MM.1S (cell line): ENCODE measurements at regions not wholly inside any gene's neighbourhood (a gene's known extent, or its start where the extent isn't known, plus 50 kb on each side); places are given as distances from the start of the nearest gene placed in this dataset.

Experiments used
- DNase-seq: peaks from one replicate; pipeline ENCODE4 v3.0.0-alpha.2; 2015
- H2AFZ ChIP-seq: fragments of 300-600 bp; sonication (generic); 2 replicates; pipeline ENCODE4 v1.6.0; 2016; ENCODE audit warnings: antibody characterized with exemption, low read length
- H3F3A ChIP-seq: fragments of 300-600 bp; sonication (generic); 2 replicates; pipeline ENCODE4 v1.6.1; 2016; ENCODE audit warnings: mild to moderate bottlenecking, antibody characterized with exemption, low read length, moderate library complexity, mixed read lengths; ENCODE audit not compliant: insufficient read depth
- H3K27ac ChIP-seq: fragments of 300-600 bp; sonication (generic); 2 replicates; pipeline ENCODE4 v1.5.1; 2016; ENCODE audit warnings: mild to moderate bottlenecking, low read length
- H3K27me3 ChIP-seq: fragments of 300-600 bp; sonication (generic); replicated peaks from 2 replicates; pipeline ENCODE4 v1.6.0; 2016; ENCODE audit warnings: low read length; ENCODE audit not compliant: insufficient read depth
- H3K36me3 ChIP-seq: fragments of 300-600 bp; sonication (generic); replicated peaks from 2 replicates; pipeline ENCODE4 v1.6.1; 2016; ENCODE audit warnings: mild to moderate bottlenecking, low read length, mixed read lengths; ENCODE audit not compliant: insufficient read depth
- H3K4me1 ChIP-seq: fragments of 300-600 bp; sonication (generic); 2 replicates; pipeline ENCODE4 v1.6.1; 2016; ENCODE audit warnings: low read length, mixed read lengths
- H3K4me2 ChIP-seq: fragments of 300-600 bp; sonication (generic); 2 replicates; pipeline ENCODE4 v1.6.0; 2016; ENCODE audit warnings: low read depth, low read length
- H3K4me3 ChIP-seq: fragments of 300-600 bp; sonication (generic); 2 replicates; pipeline ENCODE4 v1.5.1; 2016; ENCODE audit warnings: low read length, mixed read lengths
- H3K79me2 ChIP-seq: fragments of 300-600 bp; sonication (generic); 2 replicates; pipeline ENCODE4 v1.6.1; 2016; ENCODE audit warnings: mixed run types, low read length, mixed read lengths
- H3K9ac ChIP-seq: fragments of 300-600 bp; sonication (generic); 2 replicates; pipeline ENCODE4 v1.6.1; 2016; ENCODE audit warnings: low read length, mixed read lengths
- H3K9me2 ChIP-seq: fragments of 300-600 bp; sonication (generic); replicated peaks from 2 replicates; pipeline ENCODE4 v1.6.1; 2016; ENCODE audit warnings: mild to moderate bottlenecking, low read length, mixed read lengths; ENCODE audit not compliant: insufficient read depth
- H3K9me3 ChIP-seq: fragments of 300-600 bp; sonication (generic); replicated peaks from 2 replicates; pipeline ENCODE4 v1.6.1; 2016; ENCODE audit warnings: mild to moderate bottlenecking, low read length, mixed read lengths; ENCODE audit not compliant: insufficient read depth
- H4K20me1 ChIP-seq: fragments of 300-600 bp; sonication (generic); 2 replicates; pipeline ENCODE4 v1.6.1; 2016; ENCODE audit warnings: mild to moderate bottlenecking, low read length, moderate library complexity, mixed read lengths; ENCODE audit not compliant: insufficient read depth
- CTCF ChIP-seq: fragments of 300-600 bp; sonication (generic); IDR thresholded peaks from 2 replicates; pipeline ENCODE4 v1.5.1; 2016; ENCODE audit warnings: antibody characterized with exemption, low read length, mixed read lengths
- EZH2 ChIP-seq: fragments of 300-600 bp; sonication (generic); optimal IDR thresholded peaks from 2 replicates; pipeline ENCODE3; 2017; ENCODE audit warnings: low read depth, mild to moderate bottlenecking, antibody characterized with exemption, low read length, mixed read lengths
- EZH2phosphoT487 ChIP-seq: fragments of 300-600 bp; sonication (generic); IDR thresholded peaks from 2 replicates; pipeline ENCODE4 v1.6.1; 2018; ENCODE audit warnings: antibody characterized with exemption, low read length

- no peak overlapping the region for H3K9ac ChIP-seq
- no peak overlapping the region for H2AFZ ChIP-seq
- DNase-seq: no peak
- no peaks in the 10 kb centered on the region for H3K79me2 ChIP-seq
- H3K4me1 ChIP-seq: no peaks in the 10 kb centered on the region
- no peak overlapping the region for H3K4me2 ChIP-seq
- TF ChIP-seq EZH2 (no peak), CTCF (no peak), EZH2phosphoT487 (no peak)
- no peaks in the 10 kb centered on the region for H3F3A ChIP-seq
- H3K36me3 ChIP-seq: no peaks in the 10 kb centered on the region
- H3K9me2 ChIP-seq: no peaks in the 10 kb centered on the region
- H3K27ac ChIP-seq: no peak overlapping the region
- H3K27me3 ChIP-seq: peaks cover 16% of the 10 kb centered on the region; the same call in 1 of the 2 replicates
- H4K20me1 ChIP-seq: no peaks in the 10 kb centered on the region
- H3K4me3 ChIP-seq: no peak overlapping the region
- H3K9me3 ChIP-seq: no peaks in the 10 kb centered on the region
These were observed 54.6 kb upstream of the PCSK6 start for GRCh38 chr15:101543926-101544612.

- Histone ChIP-seq H3K9me2 (no peaks in the 10 kb centered on the region), H3K27me3 (peaks cover 16% of the 10 kb centered on the region; the same call in 1 of the 2 replicates), H3K4me2 (no peak overlapping the region), H3K27ac (no peak overlapping the region), H3K9me3 (no peaks in the 10 kb centered on the region), H3K79me2 (no peaks in the 10 kb centered on the region), H3K4me1 (no peaks in the 10 kb centered on the region), H3F3A (no peaks in the 10 kb centered on the region), H3K9ac (no peak overlapping the region), H3K36me3 (no peaks in the 10 kb centered on the region), H3K4me3 (no peak overlapping the region), H2AFZ (no peak overlapping the region), H4K20me1 (no peaks in the 10 kb centered on the region)
- TF ChIP-seq CTCF: no peak
- TF ChIP-seq EZH2: no peak
- no peak for TF ChIP-seq EZH2phosphoT487
- no peak for DNase-seq
These were observed 53.9 kb upstream of the PCSK6 start for GRCh38 chr15:101543431-101543830.

GRCh38 chr15:101543026-101543390 lies 53.5 kb upstream of the PCSK6 start:
- Histone ChIP-seq H3K9me2 (no peaks in the 10 kb centered on the region), H3K4me3 (no peak overlapping the region), H3K27me3 (peaks cover 16% of the 10 kb centered on the region; the same call in 1 of the 2 replicates), H3K4me1 (no peaks in the 10 kb centered on the region), H3K27ac (no peak overlapping the region), H4K20me1 (no peaks in the 10 kb centered on the region), H3K9me3 (no peaks in the 10 kb centered on the region), H3K79me2 (no peaks in the 10 kb centered on the region), H3K9ac (no peak overlapping the region), H3K4me2 (no peak overlapping the region), H3F3A (no peaks in the 10 kb centered on the region), H3K36me3 (no peaks in the 10 kb centered on the region), H2AFZ (no peak overlapping the region)
- TF ChIP-seq CTCF (no peak), EZH2 (no peak), EZH2phosphoT487 (no peak)
- no peak for DNase-seq
